RWPE1 (cell line): ENCODE measurements at regions not wholly inside any gene's neighbourhood (a gene's known extent, or its start where the extent isn't known, plus 50 kb on each side); places are given as distances from the start of the nearest gene placed in this dataset.
A peak's percentile ranks its signal among the peaks of the same experiment; 100 is the strongest.

Source experiments
- CTCF ChIA-PET: fragments of 350-600 bp; sonication (Branson Sonifier 250); formaldehyde crosslinking; extraction: SDS; loops from one replicate; lab custom pipeline; 2021; lab: Yijun Ruan, JAX
- POLR2A ChIA-PET: fragments of 400-600 bp; formaldehyde crosslinking; extraction: SDS; loops from one replicate; lab custom pipeline; 2020; ENCODE audit warnings: antibody characterized with exemption; ENCODE audit not compliant: low non-redundant PET; lab: Yijun Ruan, JAX
- DNase-seq: peaks from one replicate; pipeline ENCODE4 v3.0.0; 2012; ENCODE audit warnings: low spot score
- H3K27ac ChIP-seq: fragments of 450-650 bp; 2 replicates; pipeline ENCODE4 v1.5.1; 2017
- TF ChIP-seq, protein P1 (sequence below): fragments of 450-650 bp; conservative IDR thresholded peaks from 2 replicates; pipeline ENCODE4 v1.5.1; 2017; ENCODE audit warnings: low read depth, mild to moderate bottlenecking

DNA sequence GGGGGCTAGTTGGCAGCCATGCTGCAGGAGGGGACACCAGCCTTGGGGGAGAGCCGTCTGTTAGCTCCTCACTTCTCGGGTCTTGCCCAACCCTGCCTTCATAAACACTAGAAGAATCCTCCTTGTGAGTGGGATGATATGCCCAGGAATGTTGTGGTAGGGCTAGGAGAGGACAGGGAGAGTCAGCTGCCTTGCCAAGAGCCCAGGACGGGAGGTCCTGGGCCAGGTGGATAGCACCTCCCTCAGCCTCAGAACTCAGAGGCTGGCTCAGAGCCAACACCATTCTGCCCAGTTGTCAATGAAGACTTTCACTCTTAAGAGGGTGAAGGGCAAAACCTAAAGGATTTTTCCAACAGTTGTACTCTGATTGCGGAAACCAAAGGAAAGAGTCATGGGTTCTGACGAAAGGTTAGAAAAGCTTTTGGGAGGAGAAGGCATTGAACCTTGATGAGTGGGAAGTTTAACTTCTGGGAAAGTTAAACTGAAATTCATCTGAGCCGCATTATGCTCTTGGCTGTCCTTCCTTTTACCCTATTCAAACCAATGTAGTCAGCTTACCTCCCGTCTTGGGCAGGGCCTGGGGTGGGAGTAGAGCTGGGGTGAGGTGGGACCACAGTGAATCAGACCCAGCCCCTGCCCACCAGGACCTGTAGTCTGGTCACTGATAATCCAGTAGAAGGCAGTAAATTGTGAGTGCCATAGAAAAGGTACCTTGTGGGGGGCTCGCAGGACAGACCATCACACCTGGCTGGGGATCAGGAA, 81.9 kb downstream of the FAM43A start:
- TF ChIP-seq, protein P1, sequence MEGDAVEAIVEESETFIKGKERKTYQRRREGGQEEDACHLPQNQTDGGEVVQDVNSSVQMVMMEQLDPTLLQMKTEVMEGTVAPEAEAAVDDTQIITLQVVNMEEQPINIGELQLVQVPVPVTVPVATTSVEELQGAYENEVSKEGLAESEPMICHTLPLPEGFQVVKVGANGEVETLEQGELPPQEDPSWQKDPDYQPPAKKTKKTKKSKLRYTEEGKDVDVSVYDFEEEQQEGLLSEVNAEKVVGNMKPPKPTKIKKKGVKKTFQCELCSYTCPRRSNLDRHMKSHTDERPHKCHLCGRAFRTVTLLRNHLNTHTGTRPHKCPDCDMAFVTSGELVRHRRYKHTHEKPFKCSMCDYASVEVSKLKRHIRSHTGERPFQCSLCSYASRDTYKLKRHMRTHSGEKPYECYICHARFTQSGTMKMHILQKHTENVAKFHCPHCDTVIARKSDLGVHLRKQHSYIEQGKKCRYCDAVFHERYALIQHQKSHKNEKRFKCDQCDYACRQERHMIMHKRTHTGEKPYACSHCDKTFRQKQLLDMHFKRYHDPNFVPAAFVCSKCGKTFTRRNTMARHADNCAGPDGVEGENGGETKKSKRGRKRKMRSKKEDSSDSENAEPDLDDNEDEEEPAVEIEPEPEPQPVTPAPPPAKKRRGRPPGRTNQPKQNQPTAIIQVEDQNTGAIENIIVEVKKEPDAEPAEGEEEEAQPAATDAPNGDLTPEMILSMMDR: no peak
- POLR2A ChIA-PET: no interaction called here
- no peak for DNase-seq
- CTCF ChIA-PET: no interaction called here
- H3K27ac ChIP-seq: no peak overlapping the region

DNA sequence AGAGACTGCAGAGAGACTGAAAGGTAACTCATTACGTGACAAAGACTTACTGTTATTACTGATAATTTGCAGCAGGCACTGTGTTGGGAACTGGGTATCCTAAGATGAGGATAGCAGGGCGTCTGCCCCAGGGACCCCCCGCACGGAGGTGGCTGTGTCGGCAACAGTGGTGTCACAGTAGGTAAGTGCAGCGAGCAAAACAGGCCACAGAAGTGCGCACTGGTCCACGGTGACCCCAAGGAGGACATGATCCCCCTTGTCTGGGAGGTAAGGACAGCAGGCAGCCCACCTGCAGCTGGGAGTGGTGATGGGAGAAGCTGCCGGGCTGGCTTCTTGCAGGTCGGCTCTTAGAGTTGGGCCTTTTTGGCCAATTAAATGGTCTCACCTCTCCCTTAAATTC, 82.9 kb downstream of the FAM43A start:
- POLR2A ChIA-PET: interaction anchor here (0.6 kb wide), 1 partner anchor 16 kb away, joined by 3 read pairs; no protein-coding TSS in a partner anchor
- no peak for DNase-seq
- H3K27ac ChIP-seq: no peak overlapping the region
- TF ChIP-seq, protein P1: no peak
- CTCF ChIA-PET: interaction anchor here (1.0 kb wide), 1 partner anchor 82 kb away, joined by 4 read pairs; no protein-coding TSS in a partner anchor

DNA sequence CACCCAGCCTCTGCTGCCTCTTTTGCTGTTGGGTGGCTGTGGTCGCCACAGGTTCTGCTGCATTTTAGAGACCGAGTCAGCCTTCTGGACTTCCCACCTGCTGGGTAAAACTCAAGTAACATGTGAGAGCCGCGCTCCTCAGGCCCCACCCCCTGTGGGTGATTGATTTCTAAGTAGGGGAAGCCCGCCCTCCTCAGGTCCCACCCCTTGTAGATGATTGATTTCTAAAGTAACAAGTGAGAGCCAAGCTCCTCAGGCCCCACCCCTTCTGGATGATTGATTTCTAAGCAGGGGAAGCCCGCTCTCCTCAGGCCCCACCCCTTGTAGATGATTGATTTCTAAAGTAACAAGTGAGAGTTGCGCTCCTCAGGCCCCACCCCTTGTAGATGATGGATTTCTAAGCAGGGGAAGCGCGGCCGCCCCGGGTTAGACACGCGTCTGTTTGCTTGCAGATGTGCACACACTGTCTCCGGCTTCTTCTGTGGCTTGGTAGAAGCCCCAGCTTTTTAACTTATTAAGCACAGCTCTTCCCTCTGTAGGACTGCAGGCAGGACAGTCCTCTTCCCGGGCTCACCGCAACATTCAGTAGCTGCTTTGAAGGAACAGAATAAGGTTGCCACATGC, 83.4 kb downstream of the FAM43A start:
- POLR2A ChIA-PET: interaction anchor here (0.6 kb wide), 1 partner anchor 17 kb away, joined by 3 read pairs; no protein-coding TSS in a partner anchor
- TF ChIP-seq, protein P1: no peak

DNA sequence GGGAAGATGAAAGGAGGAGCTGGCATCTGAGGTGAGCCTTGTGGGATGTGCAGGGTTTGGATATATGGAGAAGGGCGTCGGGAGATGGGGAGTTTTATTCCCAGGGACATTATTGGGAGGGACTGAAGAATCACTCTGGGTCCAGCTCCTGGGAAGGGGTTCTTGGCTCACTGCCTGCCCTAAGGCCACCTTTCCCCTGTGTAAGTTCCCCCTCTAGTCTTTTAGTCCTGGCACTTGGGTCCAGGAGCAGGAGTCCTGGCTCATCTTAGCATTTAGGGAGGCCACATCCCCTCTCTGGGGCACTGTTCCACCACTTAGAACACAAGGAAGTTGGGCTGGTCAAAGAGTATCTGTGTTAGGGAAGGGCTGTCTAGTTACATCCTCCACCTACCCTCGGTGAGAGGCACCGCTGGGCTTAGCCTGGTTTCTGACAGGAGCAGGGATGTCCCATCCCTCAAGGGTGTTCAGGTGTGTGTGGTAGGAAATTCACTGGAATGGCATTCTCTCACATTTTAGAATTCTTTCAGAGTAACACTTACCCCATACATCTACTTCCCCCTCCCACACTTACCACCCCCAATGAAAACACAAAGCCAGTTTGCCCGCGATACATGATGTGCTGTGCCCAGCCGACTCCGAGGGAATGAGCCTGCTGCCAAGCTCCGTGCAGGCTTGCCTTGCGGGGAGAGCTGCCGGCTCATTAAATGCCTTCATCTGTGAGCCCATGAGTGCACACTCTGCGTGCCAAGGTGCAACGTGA, 86.7 kb downstream of the FAM43A start:
- POLR2A ChIA-PET: no interaction called here
- CTCF ChIA-PET: no interaction called here
- no peak for DNase-seq
- peak overlapping the region; percentile 69 for H3K27ac ChIP-seq
- TF ChIP-seq, protein P1: no peak

More for the DNA sequence above, 83.4 kb downstream of the FAM43A start:
- CTCF ChIA-PET: interaction anchor here (1.0 kb wide), 1 partner anchor 82 kb away, joined by 4 read pairs; no protein-coding TSS in a partner anchor
- H3K27ac ChIP-seq: no peak overlapping the region
- DNase-seq: peak; percentile 98

DNA sequence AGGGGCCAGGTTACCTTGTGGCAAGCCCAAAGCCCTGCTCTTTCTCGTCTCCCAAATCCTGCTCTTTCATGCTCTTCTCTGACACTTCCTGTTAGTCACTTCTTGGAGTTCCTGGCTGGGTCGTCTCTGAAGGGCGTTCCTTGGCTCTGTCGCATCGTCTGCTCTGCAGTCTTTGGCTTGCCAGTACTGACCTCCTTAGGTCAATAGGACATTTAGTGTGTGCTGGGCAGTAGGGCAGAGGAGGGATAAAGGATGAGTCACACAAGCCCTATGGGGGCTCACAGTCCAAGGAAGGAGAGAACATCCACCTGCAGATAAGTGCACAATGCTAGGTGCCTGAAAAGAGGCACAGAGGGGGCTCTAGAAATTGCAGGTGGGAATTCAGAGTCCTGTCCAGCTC, 87.5 kb downstream of the FAM43A start:
- POLR2A ChIA-PET: no interaction called here
- peak overlapping the region; percentile 69 for H3K27ac ChIP-seq
- no peak for DNase-seq
- TF ChIP-seq, protein P1: no peak
- CTCF ChIA-PET: no interaction called here
